Spleen (tissue), 11 donors: ENCODE measurements at regions not wholly inside any gene's neighbourhood (a gene's known extent, or its start where the extent isn't known, plus 50 kb on each side); places are given as distances from the start of the nearest gene placed in this dataset.
"Not testable (repeated sequence)": the region's sequence is repeated elsewhere in the genome, so short reads cannot be mapped to it uniquely, and the experiment has no call there.

Source experiments
- DNase-seq: peaks from one replicate; pipeline ENCODE4 v3.0.0-alpha.2; 2020
- H3K27ac ChIP-seq, 8 donors: fragments of 200-600 bp; sonication (generic) in 7 of 8; 1 replicate in 4 of 8; 2 replicates in 4 of 8; pipeline versions ENCODE4 v1.5.0 to v1.8.0; 2016 to 2021; ENCODE audit warnings: inconsistent platforms in 4 of 8, mild to moderate bottlenecking in 4 of 8, moderate library complexity in 1 of 8
- H3K27me3 ChIP-seq, 7 donors: fragments of 200-600 bp; sonication (generic) in 6 of 7; replicated peaks in 1 of 7; 1 replicate in 4 of 7; 2 replicates in 3 of 7; pipeline versions ENCODE4 v1.5.0 to v1.8.0; 2016 to 2021; ENCODE audit warnings: inconsistent platforms in 3 of 7, mild to moderate bottlenecking in 1 of 7
- H3K36me3 ChIP-seq, 6 donors: fragments of 200-600 bp; sonication (generic) in 5 of 6; 1 replicate in 4 of 6; 2 replicates in 2 of 6; pipeline versions ENCODE4 v1.5.0 to v1.8.0; 2016 to 2021; ENCODE audit warnings: inconsistent platforms in 2 of 6
- H3K4me1 ChIP-seq, 6 donors: fragments of 200-600 bp; sonication (generic) in 5 of 6; 1 replicate in 3 of 6; 2 replicates in 3 of 6; pipeline versions ENCODE4 v1.5.0 to v1.8.0; 2016 to 2021; ENCODE audit warnings: inconsistent platforms in 3 of 6
- H3K4me3 ChIP-seq, 8 donors: fragments of 200-600 bp; sonication (generic) in 7 of 8; 1 replicate in 4 of 8; 2 replicates in 4 of 8; pipeline versions ENCODE4 v1.5.0 to v1.8.0; 2016 to 2021; ENCODE audit warnings: inconsistent platforms in 4 of 8, mild to moderate bottlenecking in 4 of 8, moderate library complexity in 2 of 8
- H3K9me3 ChIP-seq, 8 donors: fragments of 200-600 bp; sonication (generic) in 7 of 8; 1 replicate in 4 of 8; 2 replicates in 4 of 8; pipeline versions ENCODE4 v1.5.0 to v1.8.0; 2016 to 2021; ENCODE audit warnings: inconsistent platforms in 4 of 8
- POLR2A ChIP-seq, 3 donors: fragments of 450-650 bp; IDR thresholded peaks; one replicate each; pipeline ENCODE4 v1.5.1; 2017; ENCODE audit warnings: antibody characterized with exemption in 3 of 3, mild to moderate bottlenecking in 1 of 3
- POLR2AphosphoS5 ChIP-seq, 3 donors: sonication (generic); formaldehyde crosslinking; IDR thresholded peaks; one replicate each; pipeline ENCODE4 v1.5.1; 2017; ENCODE audit warnings: antibody characterized with exemption in 3 of 3
- WGBS, 5 donors: extraction: QIAGEN DNeasy Blood & Tissue Kit in 3 of 5; methylation state at CpG; one replicate each; pipeline versions ENCODE4 v1.1.5 to v1.1.7; 2013 to 2018; 5-methylcytosine and 5-hydroxymethylcytosine counted together
- intact Hi-C: fragments of 100-400 bp; cut with DNase I; formaldehyde crosslinking; loops from one replicate; pipeline ENCODE4 v1.15.0; 2023; ENCODE audit warnings: low total_unique reads
- TF ChIP-seq, protein P1 (sequence below), 11 experiments: fragments of 200-600 bp in 7 of 11; fragments of 450-650 bp in 4 of 11; sonication (generic) in 4 of 11; IDR thresholded peaks in 8 of 11; conservative IDR thresholded peaks in 3 of 11; 1 replicate in 7 of 11; 2 replicates in 4 of 11; pipeline versions ENCODE4 v1.4.0 to v1.8.0; 2016 to 2021; ENCODE audit warnings: antibody characterized with exemption in 11 of 11, inconsistent platforms in 4 of 11, mild to moderate bottlenecking in 1 of 11
- donor health status: healthy with polysubstance abuse.
- donor health status: DM: no; HTN: no; CAD: no; lungs with moderate emphysema.
- donor health status: DM: no; HTN: no; CAD: no.
- donor health status: Bipolar disorder and iron deficiency.
- donor health status: healthy.
- donor health status: DM: no; HTN: no; CAD: no.
- donor health status: DM: yes; HTN: yes; CAD: no.

DNA sequence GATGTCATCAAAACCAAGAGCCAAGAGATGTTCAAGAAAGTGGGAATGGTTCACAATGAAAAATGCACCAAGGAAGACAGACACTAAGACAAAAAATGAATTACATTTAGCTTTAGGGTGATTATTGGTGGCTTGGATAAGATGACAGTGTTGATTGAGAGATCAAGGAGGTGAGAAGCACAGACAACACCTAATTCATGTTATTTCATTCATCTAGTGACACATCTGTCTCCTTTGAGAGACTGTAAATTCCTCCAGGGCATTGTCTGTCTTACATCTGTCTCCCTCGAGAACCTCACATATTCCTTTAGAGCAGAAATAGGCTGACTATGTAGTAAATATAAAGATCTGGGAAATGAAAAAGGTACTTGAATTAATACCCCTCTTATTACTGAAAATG is 94.2 kb upstream of the SMIM31 start:
- H3K4me1 ChIP-seq: no peaks in the 10 kb centered on the region
- H3K27me3 ChIP-seq: no peaks in the 10 kb centered on the region
- WGBS, 5 donors: 62 to 86% (median 80%) methylated on average over 1 of the region's 1 CpG
- no peak overlapping the region for H3K4me3 ChIP-seq
- DNase-seq: no peak
- H3K27ac ChIP-seq: no peak overlapping the region
- intact Hi-C loops: no loop called here
- TF ChIP-seq POLR2A (IDR thresholded peaks at IDR 0.05) (no peak), POLR2AphosphoS5 (IDR thresholded peaks at IDR 0.05) (no peak)
- TF ChIP-seq, protein P1, sequence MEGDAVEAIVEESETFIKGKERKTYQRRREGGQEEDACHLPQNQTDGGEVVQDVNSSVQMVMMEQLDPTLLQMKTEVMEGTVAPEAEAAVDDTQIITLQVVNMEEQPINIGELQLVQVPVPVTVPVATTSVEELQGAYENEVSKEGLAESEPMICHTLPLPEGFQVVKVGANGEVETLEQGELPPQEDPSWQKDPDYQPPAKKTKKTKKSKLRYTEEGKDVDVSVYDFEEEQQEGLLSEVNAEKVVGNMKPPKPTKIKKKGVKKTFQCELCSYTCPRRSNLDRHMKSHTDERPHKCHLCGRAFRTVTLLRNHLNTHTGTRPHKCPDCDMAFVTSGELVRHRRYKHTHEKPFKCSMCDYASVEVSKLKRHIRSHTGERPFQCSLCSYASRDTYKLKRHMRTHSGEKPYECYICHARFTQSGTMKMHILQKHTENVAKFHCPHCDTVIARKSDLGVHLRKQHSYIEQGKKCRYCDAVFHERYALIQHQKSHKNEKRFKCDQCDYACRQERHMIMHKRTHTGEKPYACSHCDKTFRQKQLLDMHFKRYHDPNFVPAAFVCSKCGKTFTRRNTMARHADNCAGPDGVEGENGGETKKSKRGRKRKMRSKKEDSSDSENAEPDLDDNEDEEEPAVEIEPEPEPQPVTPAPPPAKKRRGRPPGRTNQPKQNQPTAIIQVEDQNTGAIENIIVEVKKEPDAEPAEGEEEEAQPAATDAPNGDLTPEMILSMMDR (IDR thresholded peaks at IDR 0.05 in 8 of 11, conservative IDR thresholded peaks at IDR 0.05 in 3 of 11): no peak
- peaks cover 0 to 21% (median 3%) of the 10 kb centered on the region in 8 donors for H3K9me3 ChIP-seq
- no peaks in the 10 kb centered on the region for H3K36me3 ChIP-seq

DNA sequence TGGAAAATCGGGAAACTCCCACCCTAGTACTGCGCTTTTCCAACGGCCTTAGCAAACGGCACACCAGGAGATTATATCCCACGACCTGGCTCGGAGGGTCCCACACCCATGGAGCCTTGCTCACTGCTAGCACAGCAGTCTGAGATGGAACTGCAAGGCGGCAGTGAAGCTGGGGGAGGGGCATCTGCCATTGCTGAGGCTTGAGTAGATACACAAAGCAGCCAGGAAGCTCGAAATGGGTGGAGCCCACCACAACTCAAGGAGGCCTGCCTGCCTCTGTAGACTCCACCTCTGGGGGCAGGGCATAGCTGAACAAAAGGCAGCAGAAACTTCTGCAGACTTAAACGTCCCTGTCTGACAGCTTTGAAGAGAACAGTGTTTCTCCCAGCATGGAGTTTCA is 77.8 kb upstream of the SMIM31 start:
- H3K9me3 ChIP-seq, DNase-seq, H3K4me1 ChIP-seq, H3K4me3 ChIP-seq, H3K27me3 ChIP-seq, intact Hi-C loops, H3K27ac ChIP-seq, H3K36me3 ChIP-seq: not testable (repeated sequence)
- 68 to 84% (median 81%) methylated on average over 4 to 9 of the region's 9 CpGs for WGBS, 5 donors

DNA sequence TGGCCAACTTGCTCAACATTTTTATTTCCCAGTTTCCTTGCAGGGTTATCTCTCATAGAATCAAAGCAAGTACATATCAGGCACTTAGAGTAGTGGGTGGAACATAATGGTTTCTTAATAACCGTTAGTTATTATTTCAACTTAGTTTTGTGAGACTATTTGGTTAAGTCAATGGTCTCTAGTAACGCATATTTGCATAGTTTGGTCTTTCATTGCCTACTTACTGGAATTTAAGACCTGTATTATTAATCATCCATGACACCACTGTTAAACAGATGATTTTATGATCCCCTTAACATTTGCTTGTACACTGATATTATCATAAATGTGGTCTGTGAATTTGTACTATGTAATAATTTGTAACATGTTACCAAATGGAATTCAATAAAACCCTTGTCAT is 70.9 kb upstream of the SMIM31 start:
- no peak overlapping the region for H3K27ac ChIP-seq
- H3K4me3 ChIP-seq: no peak overlapping the region
- no peaks in the 10 kb centered on the region for H3K27me3 ChIP-seq
- TF ChIP-seq POLR2A (IDR thresholded peaks at IDR 0.05): no peak
- TF ChIP-seq, protein P1 (IDR thresholded peaks at IDR 0.05 in 8 of 11, conservative IDR thresholded peaks at IDR 0.05 in 3 of 11): no peak
- no peaks in the 10 kb centered on the region for H3K9me3 ChIP-seq
- intact Hi-C loops: no loop called here
- H3K4me1 ChIP-seq: no peaks in the 10 kb centered on the region
- no peaks in the 10 kb centered on the region for H3K36me3 ChIP-seq
- 81 to 90% (median 89%) methylated on average over 2 of the region's 2 CpGs for WGBS, 5 donors
- DNase-seq: no peak

DNA sequence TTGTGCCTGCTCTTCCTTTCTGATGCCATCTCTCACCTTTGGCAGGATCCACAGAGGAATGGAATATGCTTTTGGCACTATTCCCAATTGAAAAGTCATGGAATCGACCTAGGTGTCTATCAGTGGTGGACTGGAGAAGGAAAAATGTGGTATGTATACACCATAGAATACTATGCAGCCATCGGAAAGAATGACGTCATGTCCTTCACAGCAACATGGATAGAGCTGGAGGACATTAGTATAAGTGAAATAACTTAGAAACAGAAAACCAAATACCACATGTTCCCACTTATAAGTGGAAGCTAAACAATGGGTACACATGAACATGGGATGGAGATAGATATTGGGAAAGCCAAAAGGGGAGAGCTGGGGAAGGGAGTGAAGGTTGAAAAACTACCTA is 58.3 kb upstream of the SMIM31 start:
- no peak overlapping the region for H3K27ac ChIP-seq
- WGBS, 5 donors: 70 to 76% (median 74%) methylated on average over 3 of the region's 3 CpGs
- TF ChIP-seq, protein P1 (IDR thresholded peaks at IDR 0.05 in 8 of 11, conservative IDR thresholded peaks at IDR 0.05 in 3 of 11): no peak
- no peak for TF ChIP-seq POLR2AphosphoS5 (IDR thresholded peaks at IDR 0.05)
- TF ChIP-seq POLR2A (IDR thresholded peaks at IDR 0.05): no peak
- no peaks in the 10 kb centered on the region for H3K36me3 ChIP-seq
- H3K4me1 ChIP-seq: no peaks in the 10 kb centered on the region
- no peak for DNase-seq
- intact Hi-C loops: no loop called here
- H3K4me3 ChIP-seq: no peak overlapping the region
- H3K9me3 ChIP-seq: no peaks in the 10 kb centered on the region
- no peaks in the 10 kb centered on the region for H3K27me3 ChIP-seq

DNA sequence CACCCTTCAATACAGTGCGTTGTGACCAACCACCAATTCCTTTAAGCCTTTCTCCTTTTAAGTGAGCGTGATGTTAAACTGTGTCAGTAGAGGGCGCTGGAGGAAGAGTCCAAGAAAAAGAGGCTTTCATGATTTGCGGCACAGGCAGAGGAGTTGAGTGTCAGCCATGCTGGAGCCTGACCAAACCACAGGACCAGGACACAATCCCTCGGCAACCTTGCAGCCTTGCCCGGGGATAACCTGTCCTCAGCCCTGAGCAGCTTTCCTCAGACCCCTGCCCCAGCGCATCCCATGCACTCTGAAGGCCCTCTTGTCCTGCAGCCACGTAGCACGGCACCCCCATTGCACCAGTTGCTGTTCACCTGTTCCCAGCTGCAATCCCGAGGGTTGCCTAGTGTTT is 53.5 kb upstream of the SMIM31 start:
- 66 to 78% (median 75%) methylated on average over 9 to 10 of the region's 10 CpGs for WGBS, 5 donors
- intact Hi-C loops: no loop called here
- Histone ChIP-seq H3K4me1 (no peaks in the 10 kb centered on the region), H3K27ac (no peak overlapping the region), H3K27me3 (no peaks in the 10 kb centered on the region), H3K9me3 (no peaks in the 10 kb centered on the region), H3K4me3 (no peak overlapping the region), H3K36me3 (no peaks in the 10 kb centered on the region)
- DNase-seq: peak; percentile 60
- TF ChIP-seq, protein P1 (IDR thresholded peaks at IDR 0.05 in 8 of 11, conservative IDR thresholded peaks at IDR 0.05 in 3 of 11): no peak
- TF ChIP-seq POLR2AphosphoS5 (IDR thresholded peaks at IDR 0.05): no peak
- TF ChIP-seq POLR2A (IDR thresholded peaks at IDR 0.05): no peak
